ENCODE measurements at regions not wholly inside any gene's neighbourhood (a gene's known extent, or its start where the extent isn't known, plus 50 kb on each side); places are given as distances from the start of the nearest gene placed in this dataset.

- intact Hi-C loops (cut with DNase I): loop anchor here in 2 of 10 donors (10.0 kb wide), 2 partner anchors 414 to 516 kb away; partner anchors contain the start of gene ZNF462 (in 1 of the 2)
- no peak for TF ChIP-seq CTCF (IDR thresholded peaks at IDR 0.05)
- no peak for TF ChIP-seq POLR2A (IDR thresholded peaks at IDR 0.05)
- H3K27ac ChIP-seq: peak overlapping the region in 10 of 12 donors; percentile 23 to 81 (median 62)
- no peaks in the 10 kb centered on the region for H3K27me3 ChIP-seq
- no peaks in the 10 kb centered on the region for H3K36me3 ChIP-seq
- H3K4me1 ChIP-seq: peaks cover 0 to 14% (median 0%) of the 10 kb centered on the region in 12 donors
- ATAC-seq (peak in 3 of 4 donors; percentile 40 to 47 (median 41)), DNase-seq (no peak)
- H3K9me3 ChIP-seq: peaks cover 0 to under 1% (median 0%) of the 10 kb centered on the region in 12 donors
- H3K4me3 ChIP-seq: peak overlapping the region in 3 of 12 donors; percentile 8 to 40 (median 19)
- 92 to 100% (median 95%) methylated on average over 1 of the region's 1 CpG for WGBS, 4 donors
Observed at GRCh38 chr9:106451223-106451622, 411.7 kb upstream of the ZNF462 start.

DNA sequence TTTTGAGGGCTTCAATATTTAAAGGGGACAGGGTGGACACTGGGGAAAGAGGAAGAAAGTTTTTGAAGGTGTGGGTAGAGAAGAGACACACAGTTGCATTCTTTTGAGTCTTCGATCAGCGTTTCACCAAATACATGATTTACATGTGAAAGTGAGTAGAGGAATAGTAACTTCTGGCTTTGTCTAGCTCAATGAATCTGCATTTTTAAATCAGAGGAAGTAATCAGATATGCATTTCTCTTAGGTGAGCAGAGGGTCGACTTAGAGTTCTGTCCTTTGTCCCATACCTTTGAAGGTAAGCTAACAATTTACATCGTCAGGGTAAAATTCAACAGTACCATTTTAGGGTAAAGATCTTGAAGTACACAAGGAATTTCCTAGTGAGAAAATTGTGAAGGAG is 406.4 kb upstream of the ZNF462 start:
- intact Hi-C loops (cut with DNase I): loop anchor here in 2 of 10 donors (10.0 kb wide), 2 partner anchors 408 to 522 kb away; partner anchors contain the start of gene ZNF462 (in 1 of the 2)
- no peak for DNase-seq
- H3K36me3 ChIP-seq: no peaks in the 10 kb centered on the region
- no peak for TF ChIP-seq POLR2A (IDR thresholded peaks at IDR 0.05)
- TF ChIP-seq CTCF (IDR thresholded peaks at IDR 0.05): no peak
- no peak overlapping the region for H3K4me3 ChIP-seq
- ATAC-seq: no peak
- no peaks in the 10 kb centered on the region for H3K4me1 ChIP-seq
- H3K27me3 ChIP-seq: no peaks in the 10 kb centered on the region
- H3K9me3 ChIP-seq: peaks cover 0 to 22% (median 0%) of the 10 kb centered on the region in 12 donors
- no peak overlapping the region for H3K27ac ChIP-seq
- 76 to 81% (median 78%) methylated on average over 4 of the region's 4 CpGs for WGBS, 4 donors

GRCh38 chr9:106467113-106467864 is 395.7 kb upstream of the ZNF462 start:
- intact Hi-C loops (cut with DNase I): loop anchor here in 1 of 10 donors (10.0 kb wide), 1 partner anchor 58 kb away; no protein-coding TSS in a partner anchor
- Histone ChIP-seq H3K27ac (no peak overlapping the region), H3K27me3 (no peaks in the 10 kb centered on the region), H3K4me3 (no peak overlapping the region), H3K36me3 (no peaks in the 10 kb centered on the region), H3K4me1 (peaks cover 0 to 10% (median 0%) of the 10 kb centered on the region in 12 donors), H3K9me3 (peaks cover 0 to 11% (median 0%) of the 10 kb centered on the region in 12 donors)
- ATAC-seq: no peak
- no peak for TF ChIP-seq POLR2A (IDR thresholded peaks at IDR 0.05)
- TF ChIP-seq CTCF (IDR thresholded peaks at IDR 0.05): no peak
- WGBS, 4 donors: 55 to 64% (median 58%) methylated on average over 8 of the region's 8 CpGs
- DNase-seq: no peak

DNA sequence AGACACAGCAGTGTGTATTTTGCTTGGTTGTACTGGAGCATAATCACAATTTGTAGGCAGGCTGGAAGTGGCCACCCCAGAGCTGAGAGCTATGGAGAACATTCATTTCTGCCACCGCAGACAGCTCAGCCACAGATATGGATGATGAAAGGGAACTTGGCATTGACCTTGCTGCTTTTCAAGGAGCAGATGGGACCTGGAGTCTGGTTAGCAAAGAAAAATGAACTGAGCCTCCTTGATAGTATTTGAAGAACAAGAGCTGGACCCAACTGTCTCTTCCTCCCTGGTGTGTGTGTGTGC is 395.2 kb upstream of the ZNF462 start:
- intact Hi-C loops (cut with DNase I): loop anchor here in 1 of 10 donors (10.0 kb wide), 1 partner anchor 57 kb away; no protein-coding TSS in a partner anchor
- H3K27ac ChIP-seq: no peak overlapping the region
- WGBS, 4 donors: 29 to 53% (median 43%) methylated on average over 1 of the region's 1 CpG
- peaks cover 0 to 11% (median 0%) of the 10 kb centered on the region in 12 donors for H3K9me3 ChIP-seq
- DNase-seq (no peak), ATAC-seq (peak in 3 of 4 donors; percentile 18 to 72 (median 47))
- no peaks in the 10 kb centered on the region for H3K36me3 ChIP-seq
- H3K27me3 ChIP-seq: no peaks in the 10 kb centered on the region
- H3K4me1 ChIP-seq: peaks cover 0 to 10% (median 0%) of the 10 kb centered on the region in 12 donors
- no peak overlapping the region for H3K4me3 ChIP-seq
- TF ChIP-seq CTCF (IDR thresholded peaks at IDR 0.05): no peak
- no peak for TF ChIP-seq POLR2A (IDR thresholded peaks at IDR 0.05)

All from heart left ventricle (tissue), 16 donors.